ENCODE measurements at regions not wholly inside any gene's neighbourhood (a gene's known extent, or its start where the extent isn't known, plus 50 kb on each side); places are given as distances from the start of the nearest gene placed in this dataset.
"Not testable (repeated sequence)": the region's sequence is repeated elsewhere in the genome, so short reads cannot be mapped to it uniquely, and the experiment has no call there.

DNA sequence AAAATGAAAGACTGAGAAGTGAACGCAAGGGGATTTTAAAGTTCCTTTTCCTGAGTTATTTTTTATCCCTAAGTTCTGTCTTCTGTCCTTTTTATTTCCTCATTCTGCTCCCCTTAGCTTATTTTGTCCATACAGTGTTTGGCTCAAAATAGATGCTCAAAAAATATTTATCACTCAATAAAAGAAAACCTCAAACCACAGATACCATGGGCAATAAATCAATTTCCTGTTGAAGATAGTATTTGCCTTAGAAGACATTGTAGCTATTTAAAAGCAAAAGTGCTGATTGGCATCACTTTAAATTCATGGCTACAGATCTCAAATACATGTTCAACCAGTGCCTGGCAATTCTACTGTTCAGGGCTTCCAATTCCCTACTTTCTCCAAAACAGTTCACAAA is 316.5 kb upstream of the ADAMTS9 start:
- FAIRE-seq (no peak), DNase-seq (ENCODE audit: low spot score) (no peak)

DNA sequence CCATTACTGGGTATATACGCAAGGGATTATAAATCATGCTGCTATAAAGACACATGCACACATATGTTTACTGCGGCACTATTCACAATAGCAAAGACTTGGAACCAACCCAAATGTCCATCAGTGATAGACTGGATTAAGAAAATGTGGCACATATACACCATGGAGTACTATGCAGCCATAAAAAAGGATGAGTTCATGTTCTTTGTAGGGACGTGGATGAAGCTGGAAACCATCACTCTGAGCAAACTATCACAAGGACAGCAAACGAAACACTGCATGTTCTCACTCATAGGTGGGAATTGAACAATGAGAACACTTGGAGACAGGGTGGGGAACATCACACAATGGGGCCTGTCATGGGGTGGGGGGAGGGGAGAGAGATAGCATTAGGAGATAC is 313.3 kb upstream of the ADAMTS9 start:
- FAIRE-seq; DNase-seq (ENCODE audit: low spot score): not testable (repeated sequence)

GRCh38 chr3:64998317-64998716 is 310.5 kb upstream of the ADAMTS9 start:
- DNase-seq (ENCODE audit: low spot score) = no peak
- FAIRE-seq = no peak

- DNase-seq (ENCODE audit: low spot score) = no peak
- FAIRE-seq = no peak
Measured at GRCh38 chr3:64995857-64996551, 308.2 kb upstream of the ADAMTS9 start.

- DNase-seq (ENCODE audit: low spot score) (no peak), FAIRE-seq (no peak)
Measured at GRCh38 chr3:64993781-64994180, 306.0 kb upstream of the ADAMTS9 start.

GRCh38 chr3:64992530-64993285 is 304.9 kb upstream of the ADAMTS9 start:
- no peak for FAIRE-seq

DNA sequence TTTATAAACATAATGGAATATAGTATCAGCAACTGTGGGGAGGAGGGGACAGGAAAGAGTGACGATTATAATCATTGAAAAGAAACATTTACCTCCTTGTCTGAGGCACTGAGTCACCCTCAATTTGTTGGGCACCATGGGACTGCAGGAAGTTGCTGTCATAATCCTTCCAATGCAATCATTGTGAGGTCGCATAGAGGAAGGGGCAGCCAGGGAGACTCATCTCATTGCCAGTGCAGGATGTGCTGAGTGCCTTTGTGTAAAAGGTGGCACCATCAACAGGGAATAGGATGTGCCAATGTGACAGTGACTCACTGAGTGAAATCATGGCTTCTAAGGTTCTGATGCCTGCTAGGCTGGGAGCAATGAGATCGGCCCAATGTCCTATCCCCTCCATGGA is 300.4 kb upstream of the ADAMTS9 start:
- DNase-seq (ENCODE audit: low spot score) (peak; percentile 25), FAIRE-seq (no peak)

More at GRCh38 chr3:64992530-64993285, 304.9 kb upstream of the ADAMTS9 start:
- DNase-seq (ENCODE audit: low spot score) = no peak

GRCh38 chr3:64987726-64988125 is 299.9 kb upstream of the ADAMTS9 start:
- DNase-seq (ENCODE audit: low spot score) (no peak), FAIRE-seq (no peak)

DNA sequence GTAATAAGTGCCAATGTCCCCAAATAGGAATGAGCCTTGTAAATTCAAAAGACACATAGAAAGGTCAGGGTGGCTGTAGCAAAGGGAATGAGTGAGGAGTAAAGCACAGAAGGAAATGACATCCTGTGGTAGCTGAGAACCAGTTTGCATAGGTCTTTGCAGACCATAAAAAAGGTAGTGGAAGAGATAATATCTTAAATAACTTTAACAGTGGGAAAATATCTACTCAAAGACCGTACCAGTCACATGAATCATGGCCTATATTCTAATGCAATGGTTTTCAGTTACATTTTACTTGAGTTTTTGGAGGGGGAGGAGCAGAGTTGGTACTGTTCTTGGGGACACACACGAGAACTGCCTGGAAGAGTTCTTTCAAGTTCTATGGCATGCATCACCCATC is 297.3 kb upstream of the ADAMTS9 start:
- no peak for FAIRE-seq
- no peak for DNase-seq (ENCODE audit: low spot score)

DNA sequence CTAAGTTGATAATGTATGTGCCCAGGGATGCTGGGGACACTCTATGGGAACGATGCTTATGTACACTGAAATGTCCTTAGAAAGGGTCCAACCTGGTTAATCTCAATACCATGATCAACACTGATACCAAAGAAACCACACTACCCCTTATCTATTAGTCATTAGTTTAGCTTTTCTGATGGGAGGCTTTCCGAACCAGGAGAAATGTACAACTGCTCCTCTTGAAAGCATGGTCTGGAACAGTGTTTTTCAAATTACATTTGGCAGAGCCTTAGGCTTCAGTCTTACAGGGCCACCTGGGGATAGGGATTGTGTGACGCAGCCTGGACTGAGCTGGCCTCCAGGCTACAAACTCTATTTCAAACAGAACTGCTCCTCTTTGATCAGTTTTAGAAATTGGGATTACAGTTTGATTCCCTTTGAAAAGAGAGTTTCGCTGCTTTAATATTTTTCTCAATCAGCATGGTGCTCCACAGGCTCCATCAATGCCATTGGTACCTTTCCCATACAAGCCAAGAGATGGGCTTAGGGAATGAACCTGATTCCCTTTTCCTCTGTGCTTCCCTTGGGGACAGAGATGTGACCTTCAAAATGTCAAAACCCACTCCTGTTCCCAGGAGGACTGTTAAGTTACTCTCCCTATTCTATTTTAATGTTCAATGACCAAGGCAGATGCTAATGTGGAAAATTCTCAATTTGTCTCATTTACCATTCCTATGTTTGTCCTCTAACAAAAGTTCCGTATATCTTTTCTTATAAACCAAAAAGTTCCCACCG is 296.0 kb upstream of the ADAMTS9 start:
- FAIRE-seq = no peak
- DNase-seq (ENCODE audit: low spot score) = no peak

DNA sequence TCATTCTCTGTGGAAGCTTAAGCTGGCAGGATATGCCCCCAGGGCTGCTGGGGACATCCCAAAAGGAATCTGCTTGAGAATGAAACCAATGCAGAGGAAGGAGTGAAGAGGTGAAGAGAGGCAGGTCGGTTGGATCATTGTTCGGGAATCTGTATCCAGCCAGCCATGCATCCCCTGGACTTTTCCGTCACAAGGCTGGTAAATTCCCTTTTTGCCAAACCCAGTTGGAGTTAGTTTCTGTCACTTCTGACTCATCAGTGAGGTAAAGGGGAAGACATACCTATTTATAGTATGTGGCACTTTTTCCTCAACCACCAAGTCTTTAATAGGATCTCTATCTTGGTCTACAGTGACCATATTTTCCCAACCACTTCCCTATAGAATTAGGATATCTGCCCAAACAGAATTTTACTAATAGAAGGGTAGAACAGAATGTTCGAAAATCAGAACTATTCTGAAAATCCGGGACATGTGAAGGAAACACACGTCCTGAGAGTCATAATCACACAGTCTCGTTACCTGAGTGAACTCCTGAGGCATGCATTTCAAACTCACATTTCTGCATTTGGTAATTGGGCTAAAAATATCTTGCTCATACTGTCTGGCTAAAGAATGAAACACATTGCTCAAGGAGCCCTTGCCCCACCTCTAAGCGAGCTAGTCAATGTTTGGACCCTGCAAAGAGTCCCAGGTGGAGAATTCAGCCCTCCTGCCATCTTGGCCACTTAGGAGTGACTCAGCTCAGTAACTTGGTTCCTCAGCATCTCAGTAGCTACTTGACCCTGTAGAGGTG is 289.7 kb upstream of the ADAMTS9 start:
- no peak for FAIRE-seq
- DNase-seq (ENCODE audit: low spot score) = peak; percentile 56

DNA sequence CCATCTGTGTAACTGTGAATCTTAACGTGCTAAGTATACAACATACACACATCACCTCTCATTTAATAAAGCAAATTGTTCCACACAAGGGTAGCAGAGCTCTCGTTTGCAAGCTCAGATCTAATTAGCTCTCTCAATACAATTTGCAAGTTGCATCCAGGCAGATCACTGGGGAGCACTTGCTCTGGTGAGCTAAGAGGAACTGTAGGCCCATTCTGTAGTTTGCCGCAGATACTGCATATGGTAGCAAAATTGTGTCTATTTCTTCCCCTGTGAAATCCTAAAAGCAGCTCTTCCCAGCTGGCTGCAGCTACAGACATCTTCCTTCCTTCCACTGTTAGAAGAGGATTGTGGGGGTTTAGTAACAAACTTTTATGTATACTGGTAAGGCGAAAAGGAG is 288.7 kb upstream of the ADAMTS9 start:
- FAIRE-seq (no peak), DNase-seq (ENCODE audit: low spot score) (no peak)

- FAIRE-seq = no peak
- DNase-seq (ENCODE audit: low spot score) = no peak
Measured at GRCh38 chr3:64975147-64975546, 287.3 kb upstream of the ADAMTS9 start.

- FAIRE-seq (no peak), DNase-seq (ENCODE audit: low spot score) (no peak)
Measured at GRCh38 chr3:64974401-64974800, 286.6 kb upstream of the ADAMTS9 start.

DNA sequence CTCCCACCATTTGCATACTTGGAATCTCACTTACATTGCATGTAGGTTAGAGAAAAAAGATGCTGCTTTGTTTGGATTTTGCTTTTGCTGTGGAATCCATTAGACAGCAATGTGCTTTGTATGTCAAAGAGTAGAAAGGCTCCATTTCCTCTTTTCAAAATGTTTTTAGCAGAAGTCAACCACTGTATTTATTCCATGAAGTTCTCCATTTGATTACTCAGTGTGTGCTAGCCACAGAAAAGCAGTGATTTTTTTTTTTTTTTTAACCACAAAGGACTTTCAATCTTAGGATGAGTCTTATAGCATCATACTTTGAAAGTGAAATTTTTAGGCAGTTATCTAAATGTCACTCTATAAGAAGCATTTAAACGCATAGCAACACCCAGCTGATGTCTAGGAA is 285.0 kb upstream of the ADAMTS9 start:
- no peak for DNase-seq (ENCODE audit: low spot score)
- no peak for FAIRE-seq

DNA sequence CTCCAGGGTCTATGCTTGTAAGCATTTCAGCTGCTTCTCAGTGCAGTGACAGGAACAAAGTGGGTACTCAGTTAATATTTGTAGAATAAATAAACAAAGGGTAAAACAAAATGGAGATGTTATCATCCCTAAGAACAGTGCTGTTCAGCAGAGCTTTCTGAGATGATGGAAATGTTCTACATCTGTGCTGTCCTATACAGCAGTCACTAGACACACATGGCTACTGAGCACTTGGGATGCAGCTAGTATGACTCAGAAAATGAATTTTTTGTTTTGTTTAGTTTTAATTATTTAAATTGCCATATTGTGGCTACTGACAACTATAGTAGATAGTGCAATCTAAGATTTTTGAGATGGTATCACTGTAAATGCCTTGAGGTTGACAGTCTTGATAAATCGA is 283.8 kb upstream of the ADAMTS9 start:
- DNase-seq (ENCODE audit: low spot score) (no peak), FAIRE-seq (no peak)

DNA sequence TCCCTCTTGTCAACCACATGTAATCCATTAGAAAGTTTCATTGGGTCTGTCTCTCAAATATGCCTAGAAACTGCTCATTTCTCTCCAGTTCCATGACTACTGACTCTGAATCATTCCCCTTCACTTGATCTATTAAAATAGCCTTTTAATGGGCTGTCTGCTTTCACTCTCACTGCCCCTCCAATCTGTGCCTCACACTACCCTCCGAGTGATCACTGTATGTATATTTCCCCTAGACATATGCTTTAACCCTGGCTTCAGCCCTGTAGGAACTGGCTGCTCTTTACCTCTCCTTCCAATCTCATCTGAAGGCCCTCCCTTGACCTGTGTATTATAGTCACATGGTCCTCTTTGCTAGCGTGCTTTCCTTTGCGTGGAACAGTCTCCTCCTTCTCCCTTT is 282.8 kb upstream of the ADAMTS9 start:
- DNase-seq (ENCODE audit: low spot score) (no peak), FAIRE-seq (no peak)

GRCh38 chr3:64961301-64961700 is 273.5 kb upstream of the ADAMTS9 start:
- DNase-seq (ENCODE audit: low spot score) (no peak), FAIRE-seq (no peak)

GRCh38 chr3:64958199-64958843 is 270.5 kb upstream of the ADAMTS9 start:
- FAIRE-seq (no peak), DNase-seq (ENCODE audit: low spot score) (no peak)

DNA sequence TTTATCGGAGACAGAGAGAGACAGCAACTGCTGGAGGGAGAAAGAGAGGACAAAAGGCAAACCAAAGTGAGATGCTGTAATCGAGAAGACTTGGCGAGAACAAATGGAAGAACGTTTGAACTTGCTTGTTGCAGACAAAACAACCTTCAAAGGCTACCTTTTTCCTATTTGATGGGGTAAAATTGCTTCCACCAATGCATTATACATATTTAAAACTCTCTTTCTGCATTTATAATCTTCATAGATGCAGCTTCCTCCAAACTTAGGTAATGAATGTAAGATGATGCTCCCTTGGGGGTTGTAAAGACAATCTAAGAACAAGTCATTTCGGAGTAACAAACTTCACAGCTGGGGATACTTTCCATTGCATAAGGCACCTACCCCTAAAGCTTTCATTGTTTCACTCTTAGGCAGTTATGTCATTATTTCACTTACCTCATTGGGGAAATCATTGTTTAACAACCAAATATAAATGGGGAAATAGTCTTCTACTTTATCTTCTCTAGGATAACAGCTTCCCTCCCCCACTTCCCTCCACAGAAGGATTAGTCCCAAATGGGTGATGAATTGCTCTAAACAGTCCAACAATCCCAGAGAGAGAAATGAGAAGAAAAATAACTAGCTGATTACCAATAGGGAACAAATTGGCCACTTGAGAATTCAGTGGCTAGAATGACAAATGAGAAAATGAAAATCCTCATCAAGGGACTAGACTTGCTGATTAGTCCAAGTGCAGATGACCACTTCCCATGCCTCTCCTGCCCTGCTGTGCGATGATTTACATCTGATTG is 269.8 kb upstream of the ADAMTS9 start:
- DNase-seq (ENCODE audit: low spot score) (no peak), FAIRE-seq (no peak)

All from urothelium cell line (cell line).